ENCODE measurements at regions not wholly inside any gene's neighbourhood (a gene's known extent, or its start where the extent isn't known, plus 50 kb on each side); places are given as distances from the start of the nearest gene placed in this dataset.
"Not testable (repeated sequence)": the region's sequence is repeated elsewhere in the genome, so short reads cannot be mapped to it uniquely, and the experiment has no call there.

- DNase-seq = no peak
Observed at GRCh38 chrX:99397879-99398278, 1012.2 kb downstream of the PCDH19 start.

DNA sequence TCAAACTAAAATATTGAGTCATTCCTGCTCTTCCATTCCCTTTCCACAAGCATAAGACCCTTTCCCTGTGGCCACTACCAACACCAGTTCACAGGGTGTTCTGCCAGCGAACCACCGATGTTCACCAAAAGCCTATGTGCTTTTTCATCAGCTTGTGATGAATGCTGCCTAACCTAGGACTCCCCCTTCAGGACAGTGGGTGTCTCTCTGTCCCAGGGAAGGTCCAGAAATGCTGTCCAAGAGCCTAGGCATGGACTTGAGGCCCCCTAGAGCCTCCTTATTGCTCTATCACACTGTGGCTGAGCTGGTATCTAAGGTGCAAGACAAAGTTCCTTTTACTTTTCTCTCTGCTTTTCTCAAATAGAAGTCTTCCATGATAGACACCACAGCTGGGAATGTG lies 1015.6 kb downstream of the PCDH19 start:
- no peak for DNase-seq

GRCh38 chrX:99384594-99385374 lies 1025.3 kb downstream of the PCDH19 start:
- DNase-seq = no peak

DNA sequence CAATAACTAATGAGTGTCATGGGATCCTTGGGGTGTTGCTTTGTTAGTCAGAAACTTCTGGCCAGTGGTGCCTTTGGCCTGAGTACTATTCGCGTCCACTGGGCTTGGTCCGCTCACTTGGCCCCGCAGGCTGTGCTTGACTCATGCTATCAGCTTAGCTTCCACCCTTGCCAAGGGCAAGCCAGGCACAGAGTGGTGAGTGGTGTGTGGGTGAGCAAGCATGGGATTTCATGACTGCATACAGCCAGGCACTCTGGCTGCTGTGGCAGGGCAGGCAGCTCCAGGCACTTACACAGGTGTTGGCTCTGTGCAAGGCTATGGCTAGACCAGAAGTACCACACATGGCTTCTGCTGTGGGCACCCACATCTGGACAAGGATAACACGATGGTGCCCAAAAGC lies 1026.3 kb downstream of the PCDH19 start:
- DNase-seq = no peak

DNA sequence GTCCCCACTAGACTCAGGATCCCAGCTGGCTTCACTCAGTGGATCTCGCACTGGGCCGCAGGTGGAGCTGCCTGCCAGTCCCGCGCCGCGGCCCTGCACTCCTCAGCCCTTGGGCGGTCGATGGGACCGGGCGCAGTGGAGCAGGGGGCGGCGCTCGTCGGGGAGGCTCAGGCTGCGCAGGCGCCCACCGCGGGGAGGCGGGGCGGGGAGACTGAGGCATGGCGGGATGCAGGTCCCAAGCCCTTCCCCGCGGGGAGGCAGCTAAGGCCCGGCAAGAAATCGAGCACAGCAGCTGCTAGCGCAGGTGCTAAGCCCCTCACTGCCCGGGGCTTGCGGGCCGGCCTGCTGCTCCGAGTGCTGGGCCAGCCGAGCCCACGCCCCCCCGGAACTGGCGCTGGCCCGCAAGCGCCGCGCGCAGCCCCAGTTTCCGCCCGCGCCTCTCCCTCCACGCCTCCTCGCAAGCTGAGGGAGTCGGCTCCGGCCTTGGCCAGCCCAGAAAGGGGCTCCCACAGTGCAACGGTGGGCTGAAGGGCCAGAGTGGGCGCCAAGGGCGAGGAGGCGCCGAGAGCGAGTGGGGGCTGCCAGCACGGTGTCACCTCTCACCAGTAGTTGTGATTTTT lies 1038.0 kb downstream of the PCDH19 start:
- DNase-seq = no peak

- DNase-seq = no peak
Observed at GRCh38 chrX:99353412-99353811, 1056.7 kb downstream of the PCDH19 start.

DNA sequence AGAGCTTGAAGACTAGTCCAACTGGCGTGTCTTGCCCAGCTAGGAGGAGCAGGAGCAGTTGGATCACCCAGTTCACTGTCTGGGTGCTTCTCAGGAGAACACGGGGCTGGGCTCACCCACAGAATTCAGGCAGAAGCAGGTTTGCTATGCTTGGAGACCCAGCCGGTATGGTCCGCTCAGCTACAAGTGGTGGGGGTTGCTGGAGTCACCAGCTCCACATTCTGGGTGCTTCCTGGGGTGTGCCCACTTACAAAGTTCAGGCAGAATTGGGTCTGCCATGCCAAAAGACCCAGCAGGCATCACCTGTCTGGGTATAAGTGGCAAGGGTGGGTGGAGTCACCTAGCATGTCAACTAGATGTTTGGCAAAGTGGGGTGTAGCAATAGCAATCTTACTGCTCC lies 1061.8 kb downstream of the PCDH19 start:
- no peak for DNase-seq

GRCh38 chrX:99308302-99308701 lies 1101.8 kb downstream of the PCDH19 start:
- no peak for DNase-seq

DNA sequence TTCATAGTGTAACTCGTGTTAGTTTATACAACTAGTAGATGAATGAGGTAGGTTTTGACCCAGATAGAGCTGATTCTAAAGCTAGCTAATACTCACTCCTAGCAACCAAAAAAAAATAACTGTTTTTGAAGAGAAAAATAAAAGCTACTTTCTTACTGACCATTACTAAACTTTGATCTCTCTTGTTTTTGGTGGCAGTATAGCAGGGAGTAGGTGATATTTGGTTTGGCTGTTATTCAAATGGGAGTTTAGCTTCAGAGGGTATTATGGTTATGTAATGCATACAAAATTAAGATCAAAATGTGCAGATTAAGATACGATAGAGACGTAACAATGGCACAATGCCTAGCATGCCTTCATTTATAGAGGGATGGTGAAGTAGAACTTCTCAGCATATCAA lies 1104.5 kb downstream of the PCDH19 start:
- DNase-seq = no peak

DNA sequence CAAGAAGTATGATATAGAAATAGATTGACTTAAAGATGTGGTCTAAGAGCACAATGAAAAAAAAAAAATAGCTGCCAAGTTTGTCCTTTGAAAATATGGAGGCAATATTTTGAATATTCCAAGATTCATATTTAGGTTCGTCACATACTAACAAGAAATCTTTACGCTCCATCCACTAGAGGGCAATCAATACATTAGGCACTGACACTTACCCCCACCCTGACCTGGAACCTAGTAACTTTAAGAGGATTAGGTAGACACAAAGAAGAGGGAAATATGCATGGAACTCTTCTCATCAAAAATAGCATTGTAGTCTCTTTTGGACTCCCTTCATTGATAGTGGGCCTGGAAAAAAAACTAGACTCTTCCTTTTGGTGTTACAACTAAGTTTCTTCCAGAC lies 1108.1 kb downstream of the PCDH19 start:
- no peak for DNase-seq

DNA sequence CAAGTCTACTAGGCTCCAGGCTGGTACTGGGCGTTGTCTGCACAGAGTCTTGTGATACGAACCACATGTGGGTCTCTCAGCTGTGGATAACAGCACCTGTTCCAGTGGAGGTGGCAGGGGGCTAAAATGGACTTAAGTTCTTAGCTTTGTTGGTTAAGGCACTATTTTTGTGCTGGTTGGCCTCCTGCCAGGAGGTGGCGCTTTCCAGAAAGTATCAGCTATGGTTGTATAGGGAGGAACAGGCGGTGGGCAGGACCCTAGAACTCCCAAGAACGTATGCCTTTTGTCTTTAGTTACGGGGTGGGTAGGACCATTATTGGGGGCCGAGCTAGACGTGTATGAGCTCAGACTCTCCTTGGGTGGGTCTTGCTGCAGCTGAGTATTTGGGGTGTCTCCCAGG lies 1138.4 kb downstream of the PCDH19 start:
- no peak for DNase-seq

DNA sequence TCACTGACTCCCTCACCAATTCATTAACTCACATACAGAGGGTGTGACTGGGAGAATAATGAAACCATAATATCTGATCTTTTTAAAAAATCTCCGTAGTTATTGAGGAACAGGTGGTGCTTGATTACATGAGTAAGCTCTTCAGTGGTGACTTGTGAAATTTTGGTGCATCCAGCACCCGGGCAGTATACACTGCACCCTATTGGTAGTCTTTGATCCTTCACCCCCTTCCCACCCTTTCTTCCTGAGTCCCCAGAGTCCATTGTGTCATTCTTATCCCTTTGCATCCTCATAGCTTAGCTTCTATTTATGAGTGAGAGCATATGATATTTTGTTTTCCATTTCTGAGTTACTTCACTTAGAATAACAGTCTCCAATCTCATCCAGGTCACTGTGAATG lies 1143.8 kb downstream of the PCDH19 start:
- DNase-seq = no peak

GRCh38 chrX:99248180-99248579 lies 1161.9 kb downstream of the PCDH19 start:
- no peak for DNase-seq

- DNase-seq = no peak
Observed at GRCh38 chrX:99242001-99242400, 1168.1 kb downstream of the PCDH19 start.

- DNase-seq = not testable (repeated sequence)
Observed at GRCh38 chrX:99234384-99234783, 1175.7 kb downstream of the PCDH19 start.

DNA sequence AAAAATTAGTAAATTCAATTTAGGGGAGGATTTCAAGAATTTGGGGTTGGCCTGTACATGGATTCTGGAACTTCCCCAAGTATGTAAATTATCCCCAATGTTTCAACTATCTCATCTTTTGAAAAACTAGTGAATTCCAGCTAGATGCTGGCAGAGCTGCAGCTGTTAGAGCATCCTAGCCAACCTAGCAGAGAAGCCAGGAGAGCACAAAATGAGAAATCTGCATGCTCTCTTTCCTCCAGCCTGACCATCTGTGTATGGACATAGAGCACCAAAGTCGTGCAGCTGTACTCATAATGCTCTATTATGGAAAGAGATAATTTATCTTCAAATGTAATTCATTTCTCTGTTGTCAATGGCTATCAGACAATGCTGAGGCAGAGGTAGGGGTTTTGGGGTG lies 1217.7 kb downstream of the PCDH19 start:
- DNase-seq = no peak

DNA sequence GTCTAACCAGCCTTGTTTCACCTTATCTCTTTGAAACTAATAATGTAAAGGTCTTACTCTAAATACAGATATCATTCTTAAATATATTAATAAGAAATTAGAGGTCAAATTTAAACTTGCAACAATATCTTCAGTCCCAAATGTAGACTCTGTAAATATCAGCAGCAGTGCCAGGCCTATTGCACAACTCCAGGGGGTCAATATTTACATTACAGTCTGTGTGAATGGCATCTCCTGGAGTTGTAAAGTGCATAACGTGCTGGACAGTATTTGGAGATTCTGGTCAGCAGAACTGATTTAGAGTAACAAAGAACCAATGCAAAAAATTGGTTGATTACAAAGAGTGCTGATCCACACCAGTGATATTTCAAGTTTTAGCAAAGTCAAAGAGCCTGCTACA lies 1225.9 kb downstream of the PCDH19 start:
- DNase-seq = no peak

DNA sequence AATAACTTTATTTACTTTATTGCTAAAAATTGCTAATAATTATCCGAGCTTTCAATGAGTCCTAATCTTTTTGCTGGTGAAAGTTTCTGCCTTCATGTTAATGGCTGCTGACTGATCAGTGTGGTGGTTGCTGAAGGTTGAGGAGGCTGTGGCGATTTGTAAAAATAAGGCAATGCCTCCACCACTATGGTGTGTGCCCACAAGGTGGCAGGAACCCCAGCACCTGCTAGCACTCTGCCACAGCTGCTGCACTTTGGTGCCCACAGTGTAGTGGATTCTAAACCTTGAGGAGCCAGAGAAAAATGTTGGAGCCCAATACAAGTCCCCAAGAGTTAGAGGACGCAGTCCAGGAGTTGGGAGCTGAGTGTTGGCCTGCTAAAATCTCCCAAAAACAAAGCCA lies 1237.1 kb downstream of the PCDH19 start:
- no peak for DNase-seq

- no peak for DNase-seq
Observed at GRCh38 chrX:99142745-99143144, 1267.3 kb downstream of the PCDH19 start.

- no peak for DNase-seq
Observed at GRCh38 chrX:99137488-99137887, 1272.6 kb downstream of the PCDH19 start.

DNA sequence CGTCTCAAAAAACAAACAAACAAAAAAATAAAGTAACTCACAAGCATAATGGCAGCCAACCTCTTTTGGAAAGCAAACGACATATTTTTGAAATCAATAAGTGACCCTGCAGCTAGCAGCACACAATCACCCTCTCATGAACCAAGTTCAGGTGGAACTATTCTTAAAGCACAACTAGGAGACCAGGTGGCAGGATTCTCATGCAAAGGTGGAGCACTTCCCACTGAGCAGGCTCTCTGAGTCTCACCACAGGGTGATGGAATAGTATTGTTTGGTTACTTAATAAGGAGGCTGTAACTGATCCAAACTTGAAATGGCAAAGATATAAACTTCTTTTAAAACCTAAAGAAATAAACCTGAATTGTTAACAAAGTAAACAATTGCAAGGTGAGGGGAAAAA lies 1293.1 kb downstream of the PCDH19 start:
- no peak for DNase-seq

DNA sequence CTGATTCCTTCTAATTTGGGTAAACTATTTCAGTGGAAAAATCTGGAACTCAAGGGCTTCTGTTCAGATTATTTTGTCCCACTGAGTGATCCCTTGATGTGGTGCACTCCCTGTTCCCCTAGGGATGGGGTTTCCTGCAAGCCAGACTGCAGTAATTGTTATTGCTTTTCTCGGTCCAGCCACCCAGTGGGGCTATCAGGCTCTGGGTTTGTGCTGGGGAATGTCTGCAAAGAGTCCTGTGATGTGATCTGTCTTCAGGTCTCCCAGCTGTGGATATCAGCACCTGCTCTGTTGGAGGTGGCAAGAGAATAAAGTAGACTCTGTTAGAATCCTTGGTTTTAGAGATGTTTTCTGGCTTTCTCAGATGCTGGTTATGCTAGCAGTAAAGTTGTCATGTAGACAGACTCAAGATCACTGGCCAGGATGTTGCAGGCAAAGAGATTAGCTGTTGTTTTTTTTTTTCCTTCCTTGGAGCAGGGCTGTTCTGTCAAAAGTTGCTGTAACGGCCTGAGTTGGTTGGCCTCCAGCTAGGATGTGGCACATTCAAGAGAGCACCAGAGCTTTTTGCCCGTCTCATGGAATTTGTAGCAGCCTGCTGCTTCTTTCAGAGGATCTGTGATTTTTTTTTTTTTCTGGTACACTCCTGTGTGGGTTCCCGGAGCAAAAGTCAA lies 1314.0 kb downstream of the PCDH19 start:
- DNase-seq = no peak

- DNase-seq = no peak
Observed at GRCh38 chrX:99091459-99091858, 1318.6 kb downstream of the PCDH19 start.

- DNase-seq = no peak
Observed at GRCh38 chrX:99078301-99078700, 1331.8 kb downstream of the PCDH19 start.
